PFSK-1 (cell line): ENCODE measurements at regions not wholly inside any gene's neighbourhood (a gene's known extent, or its start where the extent isn't known, plus 50 kb on each side); places are given as distances from the start of the nearest gene placed in this dataset.

ENCODE experiments used
- REST ChIP-seq, 2 experiments: IDR thresholded peaks; 2 replicates each; pipeline versions ENCODE4 v1.6.1 to v1.8.0; 2011 to 2012; ENCODE audit warnings: low read depth in 2 of 2, low read length in 2 of 2, control low read depth in 1 of 2, inconsistent platforms in 1 of 2, mild to moderate bottlenecking in 1 of 2, moderate library complexity in 1 of 2; ENCODE audit not compliant: insufficient read depth in 1 of 2
- SIN3A ChIP-seq: IDR thresholded peaks from 2 replicates; pipeline ENCODE4 v1.6.1; 2012; ENCODE audit warnings: mild to moderate bottlenecking, low read length, moderate library complexity, borderline replicate concordance; ENCODE audit not compliant: insufficient read depth
- TAF1 ChIP-seq: IDR thresholded peaks from 2 replicates; pipeline ENCODE4 v1.6.1; 2012; ENCODE audit warnings: low read length, control low read depth, borderline replicate concordance; ENCODE audit not compliant: insufficient read depth

GRCh38 chr11:135008412-135008811 is 596.4 kb upstream of the B3GAT1 start:
- TF ChIP-seq SIN3A (no peak), TAF1 (no peak), REST (IDR thresholded peaks at IDR 0.05; ENCODE audit: insufficient read depth in 1 of 2, low read depth in 2 of 2, low read length in 2 of 2) (no peak)
